NCI-H2029 (cell line): ENCODE measurements at regions not wholly inside any gene's neighbourhood (a gene's known extent, or its start where the extent isn't known, plus 50 kb on each side); places are given as distances from the start of the nearest gene placed in this dataset.
A peak's percentile ranks its signal among the peaks of the same experiment; 100 is the strongest.

Experiments
- DNase-seq: peaks from one replicate; lab custom pipeline; 2025; lab: John Stamatoyannopoulos, UW

DNA sequence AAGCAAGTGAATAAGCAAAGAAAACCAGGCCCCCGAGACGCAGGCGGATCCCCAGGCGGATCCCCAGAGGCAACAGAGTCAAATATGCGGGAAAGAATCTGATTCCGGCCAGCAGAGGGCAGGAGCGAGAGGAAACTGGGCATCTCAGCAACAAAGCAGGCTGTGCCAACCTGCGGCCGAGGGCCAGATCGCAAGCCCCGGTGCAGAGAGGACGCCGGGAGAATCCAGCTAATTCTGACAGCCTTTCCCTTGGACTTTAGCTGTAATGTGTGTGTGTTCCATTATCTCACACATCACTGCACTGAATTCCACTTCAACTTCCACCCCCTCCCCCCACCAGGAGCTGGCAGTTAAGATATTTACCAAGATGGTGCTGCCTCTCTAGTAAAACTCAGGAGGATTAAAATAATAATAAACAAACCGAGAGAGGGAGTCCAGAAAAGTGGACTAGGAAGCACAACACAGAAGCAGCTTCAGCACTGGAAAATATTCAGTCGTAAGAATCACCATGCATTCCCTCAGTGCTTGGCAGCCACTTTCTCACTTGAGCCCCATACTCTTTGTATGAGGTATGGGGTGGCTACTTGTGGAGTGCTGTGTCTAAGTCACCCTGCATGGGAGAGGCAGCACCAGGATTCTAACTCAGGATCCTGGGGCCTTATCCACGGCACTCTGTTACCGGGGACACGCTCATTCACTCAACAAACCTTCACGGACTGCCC, 66.2 kb upstream of the SNX9 start:
- DNase-seq, result peak; percentile 81

- DNase-seq, result no peak
Measured at GRCh38 chr6:157757430-157758403, 65.3 kb upstream of the SNX9 start.

DNA sequence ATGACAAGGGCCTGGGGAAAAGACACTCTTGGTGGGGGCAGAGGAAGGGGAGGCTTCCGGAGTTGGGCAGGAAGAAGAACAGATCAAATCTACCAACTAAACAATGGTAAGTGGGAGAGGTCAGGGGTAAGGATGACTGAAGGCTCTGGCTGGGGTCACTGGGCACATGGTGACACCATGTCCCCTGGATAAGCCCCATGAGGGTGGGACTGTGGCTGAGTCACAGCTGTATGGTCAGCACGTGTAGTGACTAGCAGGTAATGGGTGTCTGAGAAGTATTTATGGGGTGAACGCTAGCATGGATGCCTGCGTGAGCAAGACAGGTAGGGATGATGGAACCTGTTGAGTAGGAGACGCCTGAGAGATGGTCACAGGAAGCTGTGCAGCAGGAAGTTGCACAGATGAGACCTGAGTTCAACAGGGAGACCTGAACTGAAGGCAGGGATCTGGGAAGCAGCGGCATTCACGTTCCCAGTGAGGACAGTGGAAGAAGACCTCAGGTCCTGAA, 64.5 kb upstream of the SNX9 start:
- no peak for DNase-seq

- no peak for DNase-seq
Measured at GRCh38 chr6:157759028-157759427, 64.0 kb upstream of the SNX9 start.

DNA sequence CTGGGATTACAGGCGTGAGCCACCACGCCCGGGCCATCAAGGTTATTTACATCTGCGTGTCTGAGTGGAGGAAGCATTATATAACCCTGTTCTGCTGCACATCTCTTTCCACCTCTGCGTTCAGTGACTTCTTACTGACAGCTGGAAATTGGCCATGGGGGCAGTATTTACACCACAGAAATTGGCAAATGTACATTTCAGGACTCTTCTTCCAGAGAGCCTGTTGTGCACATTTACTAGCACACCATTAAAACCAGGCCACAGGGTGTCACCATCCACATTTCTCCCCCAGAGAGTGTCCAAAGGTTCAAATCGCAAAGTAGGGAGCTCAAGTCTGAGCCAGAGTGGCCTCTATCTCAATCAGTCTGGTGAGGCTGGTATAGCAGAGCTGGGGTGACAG, 62.9 kb upstream of the SNX9 start:
- DNase-seq, result no peak

DNA sequence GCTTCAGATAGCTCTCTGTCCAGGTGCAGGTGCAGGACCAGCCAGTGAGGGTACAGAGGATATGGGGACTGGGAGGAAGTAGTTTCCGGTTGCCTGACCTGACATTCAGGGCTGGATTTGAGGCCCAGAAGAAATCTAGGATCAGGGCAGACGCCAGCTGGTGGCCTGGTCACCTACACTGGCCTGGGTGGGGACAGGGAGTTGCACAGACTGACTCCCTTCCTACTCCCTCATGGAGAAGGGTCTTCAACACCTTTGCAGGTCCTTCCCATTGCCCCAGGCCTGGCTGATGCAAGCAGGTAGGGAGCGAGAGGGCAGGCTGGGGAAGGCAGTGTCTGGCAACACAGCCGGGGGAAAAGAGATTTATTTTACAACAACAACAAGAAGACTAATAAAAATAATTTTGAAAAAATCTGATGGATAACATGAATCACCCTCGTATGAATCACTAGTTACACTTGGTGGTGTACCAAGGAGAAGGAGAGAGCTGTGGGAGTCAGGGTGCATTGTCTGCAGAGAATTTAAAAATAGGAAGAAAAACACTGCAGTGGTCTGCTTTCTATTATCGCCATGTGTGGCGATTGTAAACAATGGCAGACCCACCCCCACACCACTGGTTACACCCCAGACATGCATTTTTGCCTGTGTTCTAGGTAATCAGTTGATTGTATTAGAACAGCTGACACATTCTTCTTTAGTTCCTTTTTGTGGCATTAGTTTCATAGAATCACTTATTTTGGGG, 62.3 kb upstream of the SNX9 start:
- no peak for DNase-seq

- no peak for DNase-seq
Measured at GRCh38 chr6:157761331-157761921, 61.6 kb upstream of the SNX9 start.

DNA sequence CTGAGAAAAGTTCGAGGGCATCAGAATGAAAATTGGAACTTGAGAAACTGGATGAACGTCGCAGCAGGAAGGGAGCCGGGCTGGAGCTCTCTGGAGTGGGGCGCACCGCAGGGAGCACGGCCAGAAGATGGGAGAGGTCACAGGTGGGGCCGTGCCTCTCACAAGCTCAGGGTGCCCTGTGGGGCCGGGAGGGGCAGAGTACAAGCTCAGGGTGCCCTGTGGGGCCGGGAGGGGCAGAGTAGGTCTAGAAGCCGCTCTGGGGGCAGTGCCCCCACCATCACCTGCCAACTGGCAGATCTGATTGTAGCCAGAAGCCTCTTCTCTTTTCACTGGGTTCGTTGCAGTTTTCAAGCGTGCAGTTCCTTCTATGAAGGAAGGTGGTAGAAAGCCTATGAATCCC, 61.1 kb upstream of the SNX9 start:
- DNase-seq, result no peak

DNA sequence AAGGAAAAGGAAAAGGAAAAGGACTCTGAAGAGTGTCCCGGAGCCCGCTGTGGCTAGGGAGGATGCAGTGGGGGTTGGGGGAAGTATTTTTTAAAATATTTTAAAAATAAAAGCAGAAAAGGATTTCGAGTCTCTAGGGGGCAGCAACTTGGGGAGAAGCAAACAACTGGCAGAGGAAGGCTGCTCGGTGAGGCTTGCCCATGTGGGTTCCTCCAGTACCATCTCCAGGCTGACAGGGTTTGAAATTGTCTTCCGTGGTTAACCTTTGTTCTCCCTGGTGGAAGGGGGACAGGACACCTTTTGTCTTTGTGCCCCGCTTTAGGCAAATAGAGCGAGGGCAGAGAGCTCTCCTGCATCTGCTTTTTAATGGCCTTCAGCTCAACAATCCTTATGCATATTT, 60.4 kb upstream of the SNX9 start:
- DNase-seq, result no peak

GRCh38 chr6:157763129-157763903, 59.7 kb upstream of the SNX9 start:
- DNase-seq, result peak; percentile 99

DNA sequence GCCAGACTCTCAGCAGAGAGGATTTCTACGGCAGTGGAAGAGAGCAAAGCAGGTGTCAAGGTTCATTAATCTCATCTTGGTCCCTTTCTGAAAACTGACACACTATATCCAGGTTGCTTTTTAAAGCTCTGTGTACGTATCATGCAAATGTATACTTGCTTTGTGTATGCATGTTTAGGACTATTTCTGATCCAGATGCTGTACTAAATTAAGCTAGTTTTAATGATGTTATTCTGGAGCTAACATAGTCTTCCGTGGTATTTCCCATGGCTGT, 59.2 kb upstream of the SNX9 start:
- DNase-seq, result no peak

GRCh38 chr6:157764178-157765068, 58.6 kb upstream of the SNX9 start:
- DNase-seq, result no peak

- no peak for DNase-seq
Measured at GRCh38 chr6:157766901-157767774, 55.9 kb upstream of the SNX9 start.

GRCh38 chr6:157767775-157768156, 55.3 kb upstream of the SNX9 start:
- DNase-seq, result no peak

- no peak for DNase-seq
Measured at GRCh38 chr6:157768304-157768703, 54.7 kb upstream of the SNX9 start.

DNA sequence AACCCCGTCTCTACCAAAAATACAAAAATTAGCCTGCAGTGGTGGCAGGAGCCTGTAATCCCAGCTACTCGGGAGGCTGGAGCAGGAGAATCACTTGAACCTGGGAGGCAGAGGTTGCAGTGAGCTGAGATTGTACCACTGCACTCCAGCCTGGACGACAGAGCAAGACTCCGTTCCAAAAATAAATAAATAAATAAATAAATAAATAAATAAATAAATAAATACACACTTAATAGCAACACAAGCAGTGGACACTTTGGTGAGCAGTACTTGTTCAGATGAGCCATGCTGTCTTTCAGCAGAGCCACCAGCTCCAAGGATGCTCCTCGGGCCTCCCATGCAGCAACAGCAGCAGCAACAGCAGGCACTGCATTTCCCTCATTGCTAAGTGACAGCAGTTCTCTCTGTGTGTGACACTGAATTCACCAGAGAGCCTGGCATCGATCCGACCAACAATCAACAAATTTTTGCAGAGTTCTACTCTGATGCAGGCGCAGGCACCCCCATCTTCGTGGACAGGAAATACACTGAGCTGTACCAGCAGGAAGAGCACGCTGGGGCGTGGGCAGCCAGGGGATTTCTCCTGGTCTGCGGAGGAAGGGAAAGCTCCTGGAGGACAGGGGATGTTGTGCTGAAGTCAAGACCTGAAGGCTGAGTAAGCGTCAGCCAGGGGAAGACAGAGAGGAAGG, 54.0 kb upstream of the SNX9 start:
- no peak for DNase-seq

DNA sequence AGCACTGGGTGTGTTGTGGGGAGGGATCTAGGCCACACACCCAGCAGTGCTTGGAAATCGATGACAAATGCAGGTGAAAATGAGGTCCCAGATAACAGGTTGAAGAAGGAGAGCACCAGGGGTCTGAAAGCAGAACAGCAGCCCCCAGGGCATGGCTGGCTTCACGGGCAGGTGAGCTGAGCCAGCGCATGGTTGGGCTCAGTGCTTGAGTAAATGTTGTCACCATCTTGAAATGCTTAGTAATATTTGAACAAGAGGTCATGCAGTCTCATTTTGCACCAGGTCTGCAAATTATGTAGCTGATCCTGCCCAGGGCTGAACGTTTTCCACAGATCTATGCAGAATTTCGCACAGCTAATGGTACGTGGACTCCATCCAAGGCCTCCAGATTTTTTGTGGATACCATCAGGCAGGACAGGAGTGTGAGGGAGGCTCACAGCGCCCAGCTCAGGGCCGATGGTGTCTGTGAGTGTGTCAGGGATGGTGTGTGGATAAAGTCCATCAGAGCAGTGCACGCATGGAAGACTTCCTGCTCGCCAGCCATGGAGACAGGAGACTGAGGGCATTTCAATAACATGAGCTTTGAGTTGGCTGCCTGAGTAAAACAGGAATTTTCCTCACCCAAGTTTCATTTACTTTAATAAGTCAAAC, 53.1 kb upstream of the SNX9 start:
- peak; percentile 17 for DNase-seq

DNA sequence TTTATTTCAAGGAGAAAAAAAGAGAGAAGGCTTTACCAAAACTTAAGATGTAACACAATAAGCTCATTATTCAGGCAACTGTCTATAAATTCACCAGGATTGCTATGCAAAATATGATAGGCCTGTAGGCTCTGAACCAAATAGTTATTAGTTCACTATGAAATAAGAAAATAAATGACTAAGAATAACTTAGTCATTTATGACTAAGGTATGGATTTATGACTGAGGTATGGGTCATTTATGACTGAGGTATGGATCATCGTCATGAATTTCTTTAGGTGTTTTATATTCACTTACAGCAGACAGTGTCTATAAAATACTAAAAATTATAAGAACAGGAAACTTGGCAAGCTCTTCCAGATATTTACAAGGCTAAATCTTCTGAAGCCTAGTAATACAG, 52.1 kb upstream of the SNX9 start:
- DNase-seq, result no peak
